Upper lobe of left lung (tissue), 6 donors: ENCODE measurements at regions not wholly inside any gene's neighbourhood (a gene's known extent, or its start where the extent isn't known, plus 50 kb on each side); places are given as distances from the start of the nearest gene placed in this dataset.

Experiments used
- ATAC-seq, 2 donors: fragments of 200-7000 bp; cut with Tn5 transposase; one replicate each; pipeline ENCODE4 v1.9.1; 2022; ENCODE audit warnings: mild to moderate bottlenecking in 2 of 2, moderate library complexity in 2 of 2; ENCODE audit not compliant: low FRiP score in 2 of 2
- DNase-seq, 2 donors: peaks; one replicate each; pipeline ENCODE4 v3.0.0-alpha.2; 2019 to 2020
- H3K27ac ChIP-seq, 4 donors: fragments of 200-600 bp; sonication (generic); one replicate each; pipeline ENCODE4 v1.5.1; 2016 to 2019
- H3K27me3 ChIP-seq, 4 donors: fragments of 200-600 bp; sonication (generic); one replicate each; pipeline ENCODE4 v1.5.1; 2017 to 2019
- H3K36me3 ChIP-seq, 4 donors: fragments of 200-600 bp; sonication (generic); one replicate each; pipeline ENCODE4 v1.5.1; 2016 to 2019
- H3K4me1 ChIP-seq, 4 donors: fragments of 200-600 bp; sonication (generic); one replicate each; pipeline ENCODE4 v1.5.1; 2018 to 2019
- H3K4me3 ChIP-seq, 4 donors: fragments of 200-600 bp; sonication (generic); one replicate each; pipeline ENCODE4 v1.5.1; 2017 to 2019; ENCODE audit warnings: mild to moderate bottlenecking in 2 of 4, moderate library complexity in 1 of 4
- H3K9me3 ChIP-seq, 4 donors: fragments of 200-600 bp; sonication (generic); one replicate each; pipeline ENCODE4 v1.5.1; 2018 to 2019
- CTCF ChIP-seq, 6 experiments: fragments of 450-650 bp in 4 of 6; fragments of 200-600 bp in 2 of 6; sonication (generic) in 2 of 6; IDR thresholded peaks; one replicate each; pipeline ENCODE4 v1.5.1; 2016 to 2019; ENCODE audit warnings: antibody characterized with exemption in 6 of 6
- EP300 ChIP-seq, 4 donors: sonication (generic); formaldehyde crosslinking; IDR thresholded peaks; one replicate each; pipeline ENCODE4 v1.5.1; 2017; ENCODE audit warnings: antibody characterized with exemption in 4 of 4, control low read depth in 2 of 4
- POLR2A ChIP-seq, 4 donors: fragments of 450-650 bp; IDR thresholded peaks; one replicate each; pipeline ENCODE4 v1.5.1; 2016 to 2017; ENCODE audit warnings: antibody characterized with exemption in 4 of 4, mild to moderate bottlenecking in 2 of 4
- POLR2AphosphoS5 ChIP-seq, 2 donors: sonication (generic); formaldehyde crosslinking; IDR thresholded peaks; one replicate each; pipeline ENCODE4 v1.5.1; 2017; ENCODE audit warnings: antibody characterized with exemption in 2 of 2
- WGBS, 2 donors: methylation state at CpG; one replicate each; pipeline ENCODE4 v1.1.5; 2017 to 2018; 5-methylcytosine and 5-hydroxymethylcytosine counted together
- donor health status: DM: no; HTN: no; CAD: no; lungs with moderate emphysema.
- donor health status: DM: no; HTN: yes; CAD: no; lungs with severe emphysema.

DNA sequence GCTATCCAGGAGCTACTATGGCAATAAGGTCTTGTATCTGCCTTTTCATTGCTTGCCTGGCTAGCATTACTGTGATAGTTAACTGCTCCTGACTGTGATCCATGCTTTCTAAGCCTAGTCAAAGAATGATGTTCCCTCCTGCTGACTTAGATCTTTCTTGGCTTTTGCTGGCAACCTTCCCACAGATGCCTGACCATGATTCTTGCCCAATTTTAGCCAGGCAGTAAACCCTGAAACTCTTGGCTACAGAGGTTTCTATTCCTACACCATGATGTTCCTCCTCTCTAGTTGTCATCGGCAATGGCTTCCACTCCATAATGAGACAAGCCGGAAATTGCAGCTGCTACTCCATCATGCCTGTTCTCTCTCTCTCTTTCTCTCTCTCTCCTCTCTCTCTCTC is 238.1 kb downstream of the HAO1 start:
- Histone ChIP-seq H3K27ac (no peak overlapping the region), H3K36me3 (no peaks in the 10 kb centered on the region), H3K27me3 (no peaks in the 10 kb centered on the region), H3K4me3 (no peak overlapping the region), H3K9me3 (no peaks in the 10 kb centered on the region), H3K4me1 (no peaks in the 10 kb centered on the region)
- no peak for DNase-seq
- no peak for ATAC-seq
- WGBS, 2 donors = 87 to 94% methylated on average over 2 of the region's 2 CpGs
- TF ChIP-seq EP300 (IDR thresholded peaks at IDR 0.05) = no peak
- TF ChIP-seq POLR2AphosphoS5 (IDR thresholded peaks at IDR 0.05) = no peak
- no peak for TF ChIP-seq POLR2A (IDR thresholded peaks at IDR 0.05)
- no peak for TF ChIP-seq CTCF (IDR thresholded peaks at IDR 0.05)

DNA sequence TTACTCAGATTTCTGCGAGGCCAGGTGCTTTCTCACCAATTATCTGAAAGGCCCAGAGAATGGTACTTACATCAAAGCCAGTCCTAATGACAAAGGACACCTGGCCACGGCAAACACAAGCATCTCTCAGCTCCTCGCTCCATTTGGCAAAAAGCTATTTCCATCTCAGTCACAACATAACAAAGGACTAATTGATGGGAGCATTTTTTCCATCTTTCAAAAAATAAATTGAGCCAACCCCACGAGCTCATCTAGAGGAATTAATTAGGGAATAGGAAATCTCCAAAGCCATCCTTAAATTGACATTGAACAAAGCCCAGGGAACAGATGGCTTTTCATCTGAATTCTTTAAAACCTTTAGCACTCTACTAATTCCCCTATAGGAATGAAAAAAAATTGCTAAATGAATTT is 236.7 kb downstream of the HAO1 start:
- no peaks in the 10 kb centered on the region for H3K9me3 ChIP-seq
- no peak overlapping the region for H3K27ac ChIP-seq
- DNase-seq (no peak), ATAC-seq (no peak)
- H3K4me3 ChIP-seq = no peak overlapping the region
- H3K36me3 ChIP-seq = no peaks in the 10 kb centered on the region
- no peaks in the 10 kb centered on the region for H3K4me1 ChIP-seq
- TF ChIP-seq POLR2AphosphoS5 (IDR thresholded peaks at IDR 0.05) (no peak), POLR2A (IDR thresholded peaks at IDR 0.05) (no peak), CTCF (IDR thresholded peaks at IDR 0.05) (no peak), EP300 (IDR thresholded peaks at IDR 0.05) (no peak)
- no peaks in the 10 kb centered on the region for H3K27me3 ChIP-seq
- 62% methylated on average over 4 of the region's 4 CpGs for WGBS, 2 donors

DNA sequence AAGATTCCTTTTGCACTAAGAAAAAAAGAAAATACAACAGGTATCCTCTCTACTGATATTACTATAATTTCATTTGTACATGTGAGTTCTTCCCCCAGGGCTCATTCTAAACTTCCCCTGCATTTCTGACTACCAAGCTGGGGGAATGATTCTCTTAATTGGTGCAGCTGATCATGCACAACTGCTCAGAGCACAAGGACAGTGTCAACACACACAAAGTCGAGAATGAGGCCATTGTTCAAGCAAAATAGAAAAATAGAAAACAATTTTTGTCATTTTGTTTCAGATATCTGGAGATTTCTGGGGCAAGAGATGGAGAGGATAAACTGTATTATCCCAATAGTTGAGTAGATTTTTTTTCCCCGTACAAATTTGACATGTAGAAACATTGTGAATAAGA is 236.3 kb downstream of the HAO1 start:
- Histone ChIP-seq H3K27me3 (no peaks in the 10 kb centered on the region), H3K36me3 (no peaks in the 10 kb centered on the region), H3K4me1 (no peaks in the 10 kb centered on the region), H3K27ac (no peak overlapping the region), H3K9me3 (no peaks in the 10 kb centered on the region), H3K4me3 (no peak overlapping the region)
- no peak for ATAC-seq
- no peak for DNase-seq
- 68 to 76% methylated on average over 2 of the region's 2 CpGs for WGBS, 2 donors
- TF ChIP-seq CTCF (IDR thresholded peaks at IDR 0.05) (no peak), POLR2AphosphoS5 (IDR thresholded peaks at IDR 0.05) (no peak), POLR2A (IDR thresholded peaks at IDR 0.05) (no peak), EP300 (IDR thresholded peaks at IDR 0.05) (no peak)

GRCh38 chr20:7708112-7708511 is 232.1 kb downstream of the HAO1 start:
- no peaks in the 10 kb centered on the region for H3K27me3 ChIP-seq
- 36 to 80% methylated on average over 2 of the region's 2 CpGs for WGBS, 2 donors
- no peak overlapping the region for H3K27ac ChIP-seq
- no peaks in the 10 kb centered on the region for H3K9me3 ChIP-seq
- H3K4me3 ChIP-seq = no peak overlapping the region
- ATAC-seq (no peak), DNase-seq (no peak)
- TF ChIP-seq EP300 (IDR thresholded peaks at IDR 0.05) (no peak), POLR2AphosphoS5 (IDR thresholded peaks at IDR 0.05) (no peak), POLR2A (IDR thresholded peaks at IDR 0.05) (no peak), CTCF (IDR thresholded peaks at IDR 0.05) (no peak)
- H3K4me1 ChIP-seq = no peaks in the 10 kb centered on the region
- no peaks in the 10 kb centered on the region for H3K36me3 ChIP-seq

DNA sequence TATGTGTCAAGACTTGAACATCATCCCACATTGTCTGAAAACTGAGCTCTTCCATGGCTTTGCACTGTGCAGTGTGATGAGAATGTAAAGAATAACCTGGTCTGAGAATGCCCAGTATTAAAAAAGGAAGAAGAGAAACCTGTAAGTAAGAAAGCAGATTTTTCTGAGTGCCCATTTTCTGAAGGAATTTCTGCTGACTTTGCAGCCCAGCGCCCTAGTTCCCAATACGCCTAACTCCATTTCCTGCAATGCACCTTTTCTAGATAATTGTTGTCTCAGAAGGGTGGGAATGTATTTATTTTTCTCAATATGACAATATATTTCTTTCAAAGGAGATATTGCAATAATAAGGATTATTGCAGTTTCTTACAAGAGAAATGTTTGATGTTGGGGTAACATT is 231.5 kb downstream of the HAO1 start:
- WGBS, 2 donors = 89 to 93% methylated on average over 2 of the region's 2 CpGs
- TF ChIP-seq CTCF (IDR thresholded peaks at IDR 0.05) = no peak
- no peak for TF ChIP-seq POLR2AphosphoS5 (IDR thresholded peaks at IDR 0.05)
- no peak for TF ChIP-seq EP300 (IDR thresholded peaks at IDR 0.05)
- Histone ChIP-seq H3K27me3 (no peaks in the 10 kb centered on the region), H3K9me3 (no peaks in the 10 kb centered on the region), H3K4me3 (no peak overlapping the region), H3K27ac (no peak overlapping the region), H3K4me1 (no peaks in the 10 kb centered on the region), H3K36me3 (no peaks in the 10 kb centered on the region)
- DNase-seq (no peak), ATAC-seq (no peak)
